NT2/D1 (cell line): ENCODE measurements at regions not wholly inside any gene's neighbourhood (a gene's known extent, or its start where the extent isn't known, plus 50 kb on each side); places are given as distances from the start of the nearest gene placed in this dataset.

Source experiments
- DNase-seq: peaks from one replicate; pipeline ENCODE4 v3.0.0-alpha.2; 2011; ENCODE audit warnings: low read depth, low spot score
- H3K27me3 ChIP-seq: 2 replicates; pipeline ENCODE4 v1.6.0; 2011; ENCODE audit warnings: mild to moderate bottlenecking; ENCODE audit not compliant: insufficient read length, insufficient read depth
- H3K36me3 ChIP-seq: 2 replicates; pipeline ENCODE4 v1.6.1; 2011; ENCODE audit warnings: mild to moderate bottlenecking, low read length, mixed read lengths; ENCODE audit not compliant: insufficient read depth, insufficient read length
- H3K4me1 ChIP-seq: 2 replicates; pipeline ENCODE4 v1.5.1; 2011; ENCODE audit not compliant: insufficient read depth, insufficient read length
- H3K4me3 ChIP-seq: 2 replicates; pipeline ENCODE4 v1.5.1; 2011; ENCODE audit warnings: low read depth; ENCODE audit not compliant: insufficient read length
- H3K9ac ChIP-seq: 2 replicates; pipeline ENCODE4 v1.6.0; 2011; ENCODE audit warnings: low read depth; ENCODE audit not compliant: insufficient read length
- H3K9me3 ChIP-seq: 2 replicates; pipeline ENCODE4 v1.5.1; 2011; ENCODE audit warnings: mild to moderate bottlenecking, low read length; ENCODE audit not compliant: insufficient read depth
- SUZ12 ChIP-seq: IDR thresholded peaks from 2 replicates; pipeline ENCODE4 v1.6.1; 2011; ENCODE audit not compliant: insufficient read length, insufficient read depth; ENCODE audit errors: extremely low read depth
- YY1 ChIP-seq: IDR thresholded peaks from 2 replicates; pipeline ENCODE4 v1.6.1; 2011; ENCODE audit not compliant: insufficient read length, insufficient read depth
- ZNF274 ChIP-seq: IDR thresholded peaks from 2 replicates; pipeline ENCODE4 v1.6.1; 2011; ENCODE audit warnings: mild to moderate bottlenecking, low read depth, low read length

DNA sequence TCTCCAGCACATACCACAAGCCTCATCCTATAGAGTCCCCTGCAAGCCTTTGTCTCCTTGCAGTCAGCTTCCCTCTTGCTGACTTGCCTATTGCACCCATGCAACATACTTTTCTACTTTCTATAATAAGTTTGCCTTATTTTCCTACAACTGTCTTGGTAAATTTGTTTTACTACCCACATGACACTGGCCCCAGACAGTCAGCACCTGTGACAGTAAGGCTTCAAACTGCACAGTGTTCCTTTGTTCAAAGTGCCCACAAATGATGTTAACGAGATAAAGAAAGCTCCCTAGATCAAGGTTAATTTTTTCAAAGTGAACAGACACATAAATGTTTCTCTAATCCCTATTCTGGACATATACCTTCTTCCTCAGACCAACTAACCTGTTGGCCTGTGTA is 529.1 kb upstream of the PCDH10 start:
- Histone ChIP-seq H3K4me3 (no peak overlapping the region), H3K9me3 (peaks cover 10% of the 10 kb centered on the region; the same call in 1 of the 2 replicates), H3K27me3 (no peaks in the 10 kb centered on the region), H3K4me1 (no peaks in the 10 kb centered on the region), H3K9ac (no peak overlapping the region), H3K36me3 (no peaks in the 10 kb centered on the region)
- DNase-seq, result no peak
- TF ChIP-seq YY1 (no peak), ZNF274 (no peak), SUZ12 (no peak)

- no peaks in the 10 kb centered on the region for H3K36me3 ChIP-seq
- no peaks in the 10 kb centered on the region for H3K27me3 ChIP-seq
- H3K4me3 ChIP-seq, result no peak overlapping the region
- no peak for TF ChIP-seq YY1
- TF ChIP-seq ZNF274, result no peak
- no peak for TF ChIP-seq SUZ12
- H3K4me1 ChIP-seq, result no peaks in the 10 kb centered on the region
- no peak overlapping the region for H3K9ac ChIP-seq
- DNase-seq, result peak; percentile 30
- H3K9me3 ChIP-seq, result no peaks in the 10 kb centered on the region
These were observed 506.9 kb upstream of the PCDH10 start for GRCh38 chr4:132642016-132642817.

DNA sequence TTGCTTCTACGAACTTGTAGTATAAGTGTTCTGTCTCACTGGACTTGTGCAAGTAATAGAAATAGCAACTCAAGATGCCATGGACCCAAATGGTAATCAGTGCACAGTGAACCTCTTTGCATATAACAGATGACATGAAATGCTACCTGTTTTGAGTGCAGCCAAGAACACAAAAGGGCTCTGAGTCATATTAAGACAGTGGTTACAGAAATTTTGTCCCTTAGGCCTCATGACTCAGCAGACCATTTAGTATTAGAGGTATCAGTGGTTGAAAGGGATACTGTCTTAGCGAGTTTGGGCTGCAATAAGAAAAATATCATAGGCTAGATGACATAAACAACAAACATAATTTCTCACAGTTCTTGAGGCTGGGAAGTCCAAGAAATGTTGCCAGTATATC is 502.9 kb upstream of the PCDH10 start:
- no peak for DNase-seq
- H3K36me3 ChIP-seq, result no peaks in the 10 kb centered on the region
- no peaks in the 10 kb centered on the region for H3K27me3 ChIP-seq
- no peak overlapping the region for H3K4me3 ChIP-seq
- no peaks in the 10 kb centered on the region for H3K9me3 ChIP-seq
- no peaks in the 10 kb centered on the region for H3K4me1 ChIP-seq
- H3K9ac ChIP-seq, result no peak overlapping the region
- TF ChIP-seq YY1 (no peak), SUZ12 (no peak), ZNF274 (no peak)

DNA sequence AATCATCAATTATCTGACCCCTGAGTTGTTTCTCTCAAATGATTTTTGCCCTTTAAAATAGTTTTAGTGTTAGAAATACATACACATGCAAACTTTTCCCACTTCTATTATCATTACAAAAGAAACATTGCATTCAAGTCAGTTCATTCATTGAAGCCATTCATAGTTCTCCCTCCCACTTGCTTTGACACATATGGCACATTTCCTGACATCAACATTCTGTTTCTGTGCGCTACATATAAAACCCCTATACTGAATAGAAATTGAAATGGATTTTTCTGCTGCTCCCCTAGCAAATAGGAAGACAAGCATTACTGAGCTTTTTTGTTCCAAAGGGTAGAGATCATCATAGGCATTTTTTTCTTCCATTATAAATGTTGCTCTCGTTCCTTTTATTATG is 497.9 kb upstream of the PCDH10 start:
- H3K36me3 ChIP-seq, result no peaks in the 10 kb centered on the region
- TF ChIP-seq ZNF274 (no peak), SUZ12 (no peak), YY1 (no peak)

GRCh38 chr4:132660181-132660580 is 488.9 kb upstream of the PCDH10 start:
- Histone ChIP-seq H3K27me3 (no peaks in the 10 kb centered on the region), H3K9ac (no peak overlapping the region), H3K4me3 (no peak overlapping the region), H3K4me1 (no peaks in the 10 kb centered on the region), H3K36me3 (no peaks in the 10 kb centered on the region), H3K9me3 (no peaks in the 10 kb centered on the region)
- DNase-seq, result no peak
- TF ChIP-seq SUZ12, result no peak
- TF ChIP-seq YY1, result no peak
- no peak for TF ChIP-seq ZNF274

More for the DNA sequence above, 497.9 kb upstream of the PCDH10 start:
- Histone ChIP-seq H3K4me1 (no peaks in the 10 kb centered on the region), H3K9ac (no peak overlapping the region), H3K4me3 (no peak overlapping the region), H3K9me3 (no peaks in the 10 kb centered on the region), H3K27me3 (no peaks in the 10 kb centered on the region)
- DNase-seq, result no peak

DNA sequence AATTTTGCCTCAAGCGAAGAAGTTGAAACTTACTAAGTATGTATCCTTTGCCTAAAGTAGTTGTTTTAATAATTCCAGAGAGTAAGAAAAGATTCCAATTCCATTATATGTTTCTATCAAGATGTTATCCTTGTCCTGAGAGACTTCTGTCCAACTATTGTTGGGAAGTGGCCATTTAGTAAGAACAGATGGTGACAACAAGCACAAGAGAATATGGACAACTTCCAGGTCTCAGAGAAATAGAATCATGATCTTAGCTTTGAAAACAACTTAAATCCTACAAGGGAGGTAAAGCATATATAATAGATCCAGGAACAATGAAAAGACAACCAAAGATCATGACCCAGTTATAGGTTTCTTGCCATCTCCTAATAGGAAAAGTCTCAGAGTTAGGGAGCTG is 486.6 kb upstream of the PCDH10 start:
- H3K36me3 ChIP-seq, result no peaks in the 10 kb centered on the region
- no peak overlapping the region for H3K4me3 ChIP-seq
- H3K9ac ChIP-seq, result no peak overlapping the region
- H3K27me3 ChIP-seq, result no peaks in the 10 kb centered on the region
- H3K9me3 ChIP-seq, result no peaks in the 10 kb centered on the region
- no peak for DNase-seq
- TF ChIP-seq ZNF274, result no peak
- no peak for TF ChIP-seq SUZ12
- no peak for TF ChIP-seq YY1
- H3K4me1 ChIP-seq, result no peaks in the 10 kb centered on the region

DNA sequence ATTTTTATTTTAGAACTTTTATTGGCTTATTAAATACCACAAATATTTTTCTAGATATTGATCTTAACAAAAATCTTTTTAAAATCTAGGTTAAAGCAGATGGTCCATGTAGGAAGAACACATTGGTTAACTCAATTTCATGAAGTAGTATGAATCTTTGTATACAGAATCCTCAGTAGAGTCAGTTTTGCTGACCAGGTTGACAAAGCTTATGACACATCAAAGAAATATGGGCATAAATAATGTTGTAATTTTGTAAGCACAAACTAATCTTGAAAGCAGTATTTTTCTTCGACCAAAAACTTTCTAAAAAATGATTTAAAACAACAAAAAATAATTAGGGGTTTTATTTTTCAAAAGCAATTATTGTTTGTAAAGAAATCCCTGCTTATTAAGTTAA is 479.3 kb upstream of the PCDH10 start:
- H3K9ac ChIP-seq, result no peak overlapping the region
- H3K4me3 ChIP-seq, result no peak overlapping the region
- TF ChIP-seq ZNF274 (no peak), YY1 (no peak), SUZ12 (no peak)
- H3K27me3 ChIP-seq, result no peaks in the 10 kb centered on the region
- H3K9me3 ChIP-seq, result no peaks in the 10 kb centered on the region
- no peaks in the 10 kb centered on the region for H3K36me3 ChIP-seq
- DNase-seq, result no peak
- H3K4me1 ChIP-seq, result no peaks in the 10 kb centered on the region
